ENCODE measurements at regions not wholly inside any gene's neighbourhood (a gene's known extent, or its start where the extent isn't known, plus 50 kb on each side); places are given as distances from the start of the nearest gene placed in this dataset.
A peak's percentile ranks its signal among the peaks of the same experiment; 100 is the strongest.

GRCh38 chr15:31458596-31459399 is 132.2 kb downstream of the KLF13 start:
- Mint-ChIP-seq H3K27ac (ENCODE audit: unreplicated experiment) (no peak overlapping the region), H3K9me3 (ENCODE audit: unreplicated experiment) (peaks cover 11% of the 10 kb centered on the region), H3K36me3 (ENCODE audit: unreplicated experiment) (peaks cover 2% of the 10 kb centered on the region), H3K27me3 (ENCODE audit: unreplicated experiment) (peaks cover 9% of the 10 kb centered on the region), H3K4me1 (ENCODE audit: unreplicated experiment) (peaks cover 15% of the 10 kb centered on the region), H3K4me3 (ENCODE audit: unreplicated experiment) (no peak overlapping the region)
- no peak for TF ChIP-seq CTCF (IDR thresholded peaks at IDR 0.05)
- DNase-seq (ENCODE audit: extremely low spot score, unreplicated experiment): peak; percentile 36

GRCh38 chr15:31459400-31459748 is 132.7 kb downstream of the KLF13 start:
- DNase-seq (ENCODE audit: extremely low spot score, unreplicated experiment): no peak
- TF ChIP-seq CTCF (IDR thresholded peaks at IDR 0.05): no peak
- H3K4me3 Mint-ChIP-seq (ENCODE audit: unreplicated experiment): no peak overlapping the region
- H3K27ac Mint-ChIP-seq (ENCODE audit: unreplicated experiment): no peak overlapping the region
- H3K9me3 Mint-ChIP-seq (ENCODE audit: unreplicated experiment): peaks cover 11% of the 10 kb centered on the region
- peaks cover 15% of the 10 kb centered on the region for H3K4me1 Mint-ChIP-seq (ENCODE audit: unreplicated experiment)
- H3K36me3 Mint-ChIP-seq (ENCODE audit: unreplicated experiment): peaks cover 2% of the 10 kb centered on the region
- H3K27me3 Mint-ChIP-seq (ENCODE audit: unreplicated experiment): peaks cover 15% of the 10 kb centered on the region

GRCh38 chr15:31461375-31461774 is 134.7 kb downstream of the KLF13 start:
- TF ChIP-seq CTCF (IDR thresholded peaks at IDR 0.05): no peak
- Mint-ChIP-seq H3K36me3 (ENCODE audit: unreplicated experiment) (no peaks in the 10 kb centered on the region), H3K9me3 (ENCODE audit: unreplicated experiment) (no peaks in the 10 kb centered on the region), H3K4me1 (ENCODE audit: unreplicated experiment) (peaks cover 15% of the 10 kb centered on the region), H3K4me3 (ENCODE audit: unreplicated experiment) (no peak overlapping the region), H3K27ac (ENCODE audit: unreplicated experiment) (no peak overlapping the region), H3K27me3 (ENCODE audit: unreplicated experiment) (peaks cover 25% of the 10 kb centered on the region)
- DNase-seq (ENCODE audit: extremely low spot score, unreplicated experiment): peak; percentile 44

- Mint-ChIP-seq H3K27ac (ENCODE audit: unreplicated experiment) (no peak overlapping the region), H3K36me3 (ENCODE audit: unreplicated experiment) (no peaks in the 10 kb centered on the region), H3K4me1 (ENCODE audit: unreplicated experiment) (peaks cover 11% of the 10 kb centered on the region), H3K27me3 (ENCODE audit: unreplicated experiment) (peaks cover 25% of the 10 kb centered on the region), H3K4me3 (ENCODE audit: unreplicated experiment) (no peak overlapping the region), H3K9me3 (ENCODE audit: unreplicated experiment) (no peaks in the 10 kb centered on the region)
- peak; percentile 60 for DNase-seq (ENCODE audit: extremely low spot score, unreplicated experiment)
- peak; percentile 30 for TF ChIP-seq CTCF (IDR thresholded peaks at IDR 0.05)
These were observed 135.4 kb downstream of the KLF13 start for GRCh38 chr15:31461911-31462480.

- peak; percentile 27 for DNase-seq (ENCODE audit: extremely low spot score, unreplicated experiment)
- Mint-ChIP-seq H3K4me1 (ENCODE audit: unreplicated experiment) (no peaks in the 10 kb centered on the region), H3K9me3 (ENCODE audit: unreplicated experiment) (no peaks in the 10 kb centered on the region), H3K4me3 (ENCODE audit: unreplicated experiment) (no peak overlapping the region), H3K27ac (ENCODE audit: unreplicated experiment) (no peak overlapping the region), H3K27me3 (ENCODE audit: unreplicated experiment) (peaks cover 22% of the 10 kb centered on the region), H3K36me3 (ENCODE audit: unreplicated experiment) (no peaks in the 10 kb centered on the region)
- no peak for TF ChIP-seq CTCF (IDR thresholded peaks at IDR 0.05)
These were observed 137.0 kb downstream of the KLF13 start for GRCh38 chr15:31463521-31464102.
